Fibroblast of lung (primary cell): ENCODE measurements at regions not wholly inside any gene's neighbourhood (a gene's known extent, or its start where the extent isn't known, plus 50 kb on each side); places are given as distances from the start of the nearest gene placed in this dataset.

Experiments used
- DNase-seq, 2 donors: peaks; one replicate each; pipeline versions ENCODE4 v3.0.0 to v3.0.0-alpha.2; 2010; ENCODE audit warnings: low read depth in 2 of 2
- H2AFZ ChIP-seq: 2 replicates; pipeline ENCODE4 v1.5.1; 2012; ENCODE audit warnings: low read length, control low read depth, inconsistent platforms
- H3K27ac ChIP-seq: 2 replicates; pipeline ENCODE4 v1.5.1; 2011; ENCODE audit warnings: low read length, control low read depth; ENCODE audit not compliant: insufficient read depth
- H3K27me3 ChIP-seq: 2 replicates; pipeline ENCODE4 v1.5.1; 2011; ENCODE audit warnings: mild to moderate bottlenecking, low read length; ENCODE audit not compliant: control insufficient read depth, insufficient read depth
- H3K36me3 ChIP-seq: 2 replicates; pipeline ENCODE4 v1.5.1; 2011; ENCODE audit warnings: low read length; ENCODE audit not compliant: control insufficient read depth, insufficient read depth
- H3K4me1 ChIP-seq: 2 replicates; pipeline ENCODE4 v1.5.1; 2011; ENCODE audit warnings: low read length; ENCODE audit not compliant: control insufficient read depth, insufficient read depth; ENCODE audit errors: extremely low read depth
- H3K4me2 ChIP-seq: 2 replicates; pipeline ENCODE4 v1.5.1; 2011; ENCODE audit warnings: low read length, control low read depth; ENCODE audit not compliant: insufficient read depth; ENCODE audit errors: extremely low read depth
- H3K4me3 ChIP-seq, 4 experiments: fragments of 200-600 bp in 1 of 4; sonication (generic) in 1 of 4; replicated peaks in 1 of 4; 2 replicates each; pipeline ENCODE4 v1.5.1; 2011 to 2016; ENCODE audit warnings: low read length in 4 of 4, low read depth in 3 of 4, mild to moderate bottlenecking in 3 of 4, control low read depth in 2 of 4, inconsistent platforms in 1 of 4, mixed read lengths in 1 of 4; ENCODE audit not compliant: insufficient read depth in 1 of 4; ENCODE audit errors: control extremely low read depth in 1 of 4
- H3K79me2 ChIP-seq: 2 replicates; pipeline ENCODE4 v1.5.1; 2012; ENCODE audit warnings: mild to moderate bottlenecking, low read length, inconsistent platforms; ENCODE audit not compliant: control insufficient read depth, insufficient read depth
- H3K9ac ChIP-seq: 2 replicates; pipeline ENCODE4 v1.5.1; 2011; ENCODE audit warnings: mild to moderate bottlenecking, low read length, control low read depth; ENCODE audit not compliant: insufficient read depth
- H3K9me3 ChIP-seq: 2 replicates; pipeline ENCODE4 v1.5.1; 2012; ENCODE audit warnings: low read depth, low read length; ENCODE audit not compliant: control insufficient read depth, insufficient read depth
- H4K20me1 ChIP-seq: 2 replicates; pipeline ENCODE4 v1.5.1; 2011; ENCODE audit warnings: low read length; ENCODE audit not compliant: control insufficient read depth, insufficient read depth; ENCODE audit errors: extremely low read depth
- EZH2 ChIP-seq: IDR thresholded peaks from 2 replicates; pipeline ENCODE4 v1.5.1; 2012; ENCODE audit warnings: low read length, control low read depth, mild to moderate bottlenecking; ENCODE audit errors: missing control alignments
- TF ChIP-seq, protein P1 (sequence below), 2 donors: IDR thresholded peaks in 1 of 2; conservative IDR thresholded peaks in 1 of 2; 1 replicate in 1 of 2; 2 replicates in 1 of 2; pipeline ENCODE4 v1.5.1; 2011 to 2012; ENCODE audit warnings: low read length in 2 of 2, control low read depth in 1 of 2, inconsistent platforms in 1 of 2, low read depth in 1 of 2, mild to moderate bottlenecking in 1 of 2

GRCh38 chr6:16836144-16836981, 75.1 kb upstream of the ATXN1 start:
- TF ChIP-seq EZH2: no peak
- TF ChIP-seq, protein P1, sequence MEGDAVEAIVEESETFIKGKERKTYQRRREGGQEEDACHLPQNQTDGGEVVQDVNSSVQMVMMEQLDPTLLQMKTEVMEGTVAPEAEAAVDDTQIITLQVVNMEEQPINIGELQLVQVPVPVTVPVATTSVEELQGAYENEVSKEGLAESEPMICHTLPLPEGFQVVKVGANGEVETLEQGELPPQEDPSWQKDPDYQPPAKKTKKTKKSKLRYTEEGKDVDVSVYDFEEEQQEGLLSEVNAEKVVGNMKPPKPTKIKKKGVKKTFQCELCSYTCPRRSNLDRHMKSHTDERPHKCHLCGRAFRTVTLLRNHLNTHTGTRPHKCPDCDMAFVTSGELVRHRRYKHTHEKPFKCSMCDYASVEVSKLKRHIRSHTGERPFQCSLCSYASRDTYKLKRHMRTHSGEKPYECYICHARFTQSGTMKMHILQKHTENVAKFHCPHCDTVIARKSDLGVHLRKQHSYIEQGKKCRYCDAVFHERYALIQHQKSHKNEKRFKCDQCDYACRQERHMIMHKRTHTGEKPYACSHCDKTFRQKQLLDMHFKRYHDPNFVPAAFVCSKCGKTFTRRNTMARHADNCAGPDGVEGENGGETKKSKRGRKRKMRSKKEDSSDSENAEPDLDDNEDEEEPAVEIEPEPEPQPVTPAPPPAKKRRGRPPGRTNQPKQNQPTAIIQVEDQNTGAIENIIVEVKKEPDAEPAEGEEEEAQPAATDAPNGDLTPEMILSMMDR (conservative IDR thresholded peaks at IDR 0.05 in 1 of 2, IDR thresholded peaks at IDR 0.05 in 1 of 2; ENCODE audit: low read depth in 1 of 2, low read length in 2 of 2): no peak
- peak overlapping the region; percentile 40 to 47 (median 46) for H3K4me3 ChIP-seq
- H3K27ac ChIP-seq: peak overlapping the region; percentile 52

GRCh38 chr6:16834242-16834641, 73.0 kb upstream of the ATXN1 start:
- H4K20me1 ChIP-seq: no peaks in the 10 kb centered on the region
- H3K9ac ChIP-seq: no peak overlapping the region
- no peaks in the 10 kb centered on the region for H3K9me3 ChIP-seq
- no peak overlapping the region for H3K4me2 ChIP-seq
- no peaks in the 10 kb centered on the region for H3K36me3 ChIP-seq
- TF ChIP-seq EZH2: no peak
- TF ChIP-seq, protein P1 (conservative IDR thresholded peaks at IDR 0.05 in 1 of 2, IDR thresholded peaks at IDR 0.05 in 1 of 2; ENCODE audit: low read depth in 1 of 2, low read length in 2 of 2): no peak
- DNase-seq: no peak
- no peaks in the 10 kb centered on the region for H3K79me2 ChIP-seq
- no peak overlapping the region for H3K27ac ChIP-seq
- no peak overlapping the region for H3K4me3 ChIP-seq
- H3K4me1 ChIP-seq: peaks cover 4% of the 10 kb centered on the region
- H2AFZ ChIP-seq: no peak overlapping the region
- no peaks in the 10 kb centered on the region for H3K27me3 ChIP-seq

More at GRCh38 chr6:16836144-16836981, 75.1 kb upstream of the ATXN1 start:
- Histone ChIP-seq H2AFZ (peak overlapping the region; percentile 96), H3K36me3 (no peaks in the 10 kb centered on the region), H3K27me3 (no peaks in the 10 kb centered on the region), H4K20me1 (no peaks in the 10 kb centered on the region), H3K4me2 (peak overlapping the region; percentile 96), H3K9ac (no peak overlapping the region), H3K79me2 (no peaks in the 10 kb centered on the region), H3K4me1 (peaks cover 4% of the 10 kb centered on the region), H3K9me3 (no peaks in the 10 kb centered on the region)
- DNase-seq: peak; percentile 20 to 53

DNA sequence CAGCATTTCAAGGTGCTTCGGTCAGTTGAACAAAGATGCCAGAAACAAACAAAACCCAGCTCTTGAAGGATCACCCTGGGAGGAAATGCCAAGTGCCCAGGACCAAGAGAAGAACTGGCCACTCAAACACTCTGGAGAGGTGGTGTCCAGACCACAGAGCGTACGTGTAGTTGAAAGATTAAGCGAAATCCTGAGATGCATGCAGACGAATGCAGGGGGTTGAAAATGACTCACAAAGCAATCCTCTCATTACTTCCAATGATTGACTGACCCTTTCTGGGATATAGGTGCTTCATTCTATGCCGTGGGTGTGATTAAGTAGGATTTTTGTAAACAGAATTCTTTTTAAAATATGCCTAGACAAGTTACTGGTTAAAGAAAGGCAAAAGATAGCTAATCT, 71.5 kb upstream of the ATXN1 start:
- Histone ChIP-seq H2AFZ (no peak overlapping the region), H3K4me2 (no peak overlapping the region), H3K27me3 (no peaks in the 10 kb centered on the region), H3K79me2 (no peaks in the 10 kb centered on the region), H3K4me1 (peaks cover 4% of the 10 kb centered on the region), H3K9ac (no peak overlapping the region), H3K36me3 (no peaks in the 10 kb centered on the region), H3K4me3 (no peak overlapping the region), H4K20me1 (no peaks in the 10 kb centered on the region), H3K9me3 (no peaks in the 10 kb centered on the region), H3K27ac (no peak overlapping the region)
- TF ChIP-seq EZH2: no peak
- TF ChIP-seq, protein P1 (conservative IDR thresholded peaks at IDR 0.05 in 1 of 2, IDR thresholded peaks at IDR 0.05 in 1 of 2; ENCODE audit: low read depth in 1 of 2, low read length in 2 of 2): no peak
- DNase-seq: peak in 1 of 2 donors; percentile 82
